GM12865 (cell line): ENCODE measurements at regions not wholly inside any gene's neighbourhood (a gene's known extent, or its start where the extent isn't known, plus 50 kb on each side); places are given as distances from the start of the nearest gene placed in this dataset.

Experiments used
- DNase-seq: peaks from one replicate; pipeline ENCODE4 v3.0.0; 2010; ENCODE audit warnings: low read depth
- H3K4me3 ChIP-seq: 2 replicates; pipeline ENCODE4 v1.5.1; 2011; ENCODE audit warnings: mild to moderate bottlenecking, low read depth, low read length, control low read depth
- CTCF ChIP-seq: IDR thresholded peaks from 2 replicates; pipeline ENCODE4 v1.5.1; 2011; ENCODE audit warnings: low read length, control low read depth, low read depth, inconsistent platforms; ENCODE audit not compliant: insufficient read depth; ENCODE audit errors: missing control alignments

- H3K4me3 ChIP-seq = no peak overlapping the region
- DNase-seq = no peak
- no peak for TF ChIP-seq CTCF
Measured at GRCh38 chr7:84362360-84362759, 167.8 kb upstream of the SEMA3A start.

- no peak for TF ChIP-seq CTCF
- no peak overlapping the region for H3K4me3 ChIP-seq
- DNase-seq = no peak
Measured at GRCh38 chr7:84354866-84355265, 160.3 kb upstream of the SEMA3A start.

- no peak overlapping the region for H3K4me3 ChIP-seq
- no peak for TF ChIP-seq CTCF
- DNase-seq = no peak
Measured at GRCh38 chr7:84354030-84354429, 159.4 kb upstream of the SEMA3A start.

GRCh38 chr7:84339306-84339705, 144.7 kb upstream of the SEMA3A start:
- peak; percentile 8 for DNase-seq
- H3K4me3 ChIP-seq = no peak overlapping the region
- TF ChIP-seq CTCF = no peak

GRCh38 chr7:84337429-84337828, 142.8 kb upstream of the SEMA3A start:
- no peak for DNase-seq
- no peak overlapping the region for H3K4me3 ChIP-seq
- no peak for TF ChIP-seq CTCF

GRCh38 chr7:84336766-84337165, 142.2 kb upstream of the SEMA3A start:
- no peak for DNase-seq
- no peak for TF ChIP-seq CTCF
- H3K4me3 ChIP-seq = no peak overlapping the region

- no peak overlapping the region for H3K4me3 ChIP-seq
- no peak for TF ChIP-seq CTCF
- peak; percentile 58 for DNase-seq
Measured at GRCh38 chr7:84336303-84336702, 141.7 kb upstream of the SEMA3A start.
